H1 (cell line): ENCODE measurements at regions not wholly inside any gene's neighbourhood (a gene's known extent, or its start where the extent isn't known, plus 50 kb on each side); places are given as distances from the start of the nearest gene placed in this dataset.

Experiments
- RAD21 ChIP-seq, 2 experiments: IDR thresholded peaks in 1 of 2; conservative IDR thresholded peaks in 1 of 2; 2 replicates each; pipeline ENCODE4 v1.6.1; 2011; ENCODE audit warnings: low read depth in 2 of 2, low read length in 2 of 2, improper control_type of control experiment in 1 of 2, inconsistent platforms in 1 of 2, mild to moderate bottlenecking in 1 of 2, moderate library complexity in 1 of 2

- TF ChIP-seq RAD21 (IDR thresholded peaks at IDR 0.05 in 1 of 2, conservative IDR thresholded peaks at IDR 0.05 in 1 of 2; ENCODE audit: low read depth in 2 of 2, low read length in 2 of 2), result no peak
These were observed 95.1 kb upstream of the KLHL14 start (continued) for GRCh38 chr18:32867936-32868335.
